GM10266 (cell line): ENCODE measurements at regions not wholly inside any gene's neighbourhood (a gene's known extent, or its start where the extent isn't known, plus 50 kb on each side); places are given as distances from the start of the nearest gene placed in this dataset.
"Not testable (repeated sequence)": the region's sequence is repeated elsewhere in the genome, so short reads cannot be mapped to it uniquely, and the experiment has no call there.

Experiments used
- DNase-seq: peaks from one replicate; pipeline ENCODE4 v3.0.0; 2012; ENCODE audit errors: extremely low spot score
- TF ChIP-seq, protein P1 (sequence below): IDR thresholded peaks from 2 replicates; pipeline ENCODE4 v1.5.1; 2012; ENCODE audit warnings: mild to moderate bottlenecking, low read depth; ENCODE audit not compliant: control insufficient read depth, insufficient read depth; ENCODE audit errors: missing control alignments

DNA sequence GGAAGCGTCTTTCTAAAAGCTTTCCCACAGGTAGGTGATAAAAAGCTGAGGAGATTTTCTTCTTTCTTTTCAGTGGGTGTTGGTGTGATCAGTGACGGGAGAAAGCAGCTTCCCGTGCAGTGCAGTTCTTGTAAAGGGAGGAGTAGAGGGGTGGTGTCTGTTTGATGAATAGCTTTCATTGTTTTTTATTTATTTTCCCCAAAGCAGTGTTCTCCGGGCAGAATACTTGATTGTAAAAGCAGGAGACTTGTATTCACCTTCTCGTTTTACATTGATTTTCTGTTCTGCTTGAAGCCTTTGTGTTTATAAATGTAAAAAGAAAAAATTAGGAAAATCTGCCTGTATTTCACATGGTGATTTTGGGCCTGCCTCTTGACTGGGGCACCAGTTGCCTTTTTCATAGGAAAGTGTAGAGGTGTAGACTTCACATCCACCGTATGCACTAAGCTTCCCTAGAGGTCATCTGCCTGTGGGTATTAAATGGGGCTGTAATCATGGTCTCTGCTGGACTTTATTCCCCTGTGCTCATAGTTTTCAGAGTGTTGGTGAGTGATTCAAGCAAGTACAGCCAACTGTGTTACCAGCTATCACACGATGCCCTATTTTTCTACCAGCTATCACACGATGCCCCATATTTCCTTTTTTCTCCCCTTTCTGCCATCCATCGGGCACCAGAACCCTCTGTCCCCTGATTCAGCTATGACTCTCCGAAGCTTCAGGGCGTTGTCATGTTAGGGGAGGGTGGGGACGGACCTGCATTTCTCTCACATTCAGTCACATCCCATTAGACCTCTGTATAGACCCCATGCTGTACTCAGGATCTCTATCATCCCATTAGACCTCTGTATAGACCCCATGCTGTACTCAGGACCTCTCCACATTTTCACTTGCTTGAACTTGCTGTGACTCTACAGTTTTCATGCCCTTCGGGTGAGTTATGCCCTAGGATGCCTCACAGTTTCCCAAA lies 526.5 kb downstream of the TRIML1 start:
- no peak for DNase-seq
- TF ChIP-seq, protein P1, sequence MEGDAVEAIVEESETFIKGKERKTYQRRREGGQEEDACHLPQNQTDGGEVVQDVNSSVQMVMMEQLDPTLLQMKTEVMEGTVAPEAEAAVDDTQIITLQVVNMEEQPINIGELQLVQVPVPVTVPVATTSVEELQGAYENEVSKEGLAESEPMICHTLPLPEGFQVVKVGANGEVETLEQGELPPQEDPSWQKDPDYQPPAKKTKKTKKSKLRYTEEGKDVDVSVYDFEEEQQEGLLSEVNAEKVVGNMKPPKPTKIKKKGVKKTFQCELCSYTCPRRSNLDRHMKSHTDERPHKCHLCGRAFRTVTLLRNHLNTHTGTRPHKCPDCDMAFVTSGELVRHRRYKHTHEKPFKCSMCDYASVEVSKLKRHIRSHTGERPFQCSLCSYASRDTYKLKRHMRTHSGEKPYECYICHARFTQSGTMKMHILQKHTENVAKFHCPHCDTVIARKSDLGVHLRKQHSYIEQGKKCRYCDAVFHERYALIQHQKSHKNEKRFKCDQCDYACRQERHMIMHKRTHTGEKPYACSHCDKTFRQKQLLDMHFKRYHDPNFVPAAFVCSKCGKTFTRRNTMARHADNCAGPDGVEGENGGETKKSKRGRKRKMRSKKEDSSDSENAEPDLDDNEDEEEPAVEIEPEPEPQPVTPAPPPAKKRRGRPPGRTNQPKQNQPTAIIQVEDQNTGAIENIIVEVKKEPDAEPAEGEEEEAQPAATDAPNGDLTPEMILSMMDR = no peak

DNA sequence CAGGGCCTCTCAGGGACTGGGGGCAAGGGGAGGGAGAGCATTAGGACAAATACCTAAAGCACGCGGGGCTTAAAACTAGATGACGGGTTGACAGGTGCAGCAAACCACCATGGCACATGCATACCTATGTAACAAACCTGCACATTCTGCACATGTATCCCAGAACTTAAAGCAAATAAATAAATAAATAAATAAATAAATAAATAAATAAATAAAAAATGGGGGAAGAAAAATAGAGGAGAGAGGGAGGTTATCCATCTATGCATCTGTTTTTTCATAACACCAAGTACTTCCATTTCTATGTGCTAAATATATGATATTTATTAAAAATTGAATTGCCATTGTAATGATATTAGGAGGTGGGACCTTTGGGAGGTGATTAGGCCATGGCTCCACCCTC lies 539.5 kb downstream of the TRIML1 start:
- not testable (repeated sequence) for DNase-seq

DNA sequence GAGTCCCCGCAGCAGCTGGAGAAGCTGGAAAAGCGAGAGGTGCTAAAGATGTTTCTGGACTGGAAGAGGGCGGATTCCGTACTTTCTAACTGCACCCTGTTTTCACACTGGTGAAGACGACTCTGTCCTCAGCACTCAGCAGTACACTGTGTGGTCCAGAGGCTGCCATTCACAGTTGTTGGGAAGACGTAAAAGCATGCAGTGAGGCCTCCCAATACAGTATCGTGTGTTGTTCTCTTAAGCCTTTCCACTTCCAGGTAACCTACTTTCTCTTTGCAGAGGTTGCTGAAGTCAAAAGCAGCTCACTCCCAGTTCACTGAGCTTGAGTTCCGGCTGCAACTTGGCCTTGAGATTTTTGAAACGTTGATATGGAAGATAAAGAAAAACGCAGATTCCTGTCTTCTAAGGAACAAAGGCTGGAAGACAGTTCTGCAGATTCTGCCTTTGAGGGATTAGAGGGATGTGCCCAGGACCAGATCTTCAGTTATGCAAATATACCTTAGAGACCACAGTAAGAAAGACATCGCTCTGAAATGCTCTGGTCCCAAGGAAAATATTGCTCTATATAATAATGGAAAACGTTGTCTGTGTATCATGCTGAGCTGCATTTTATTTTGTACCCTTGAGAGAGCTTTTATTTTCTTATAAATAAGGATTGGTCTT lies 540.9 kb downstream of the TRIML1 start:
- DNase-seq = no peak
- TF ChIP-seq, protein P1 = no peak

DNA sequence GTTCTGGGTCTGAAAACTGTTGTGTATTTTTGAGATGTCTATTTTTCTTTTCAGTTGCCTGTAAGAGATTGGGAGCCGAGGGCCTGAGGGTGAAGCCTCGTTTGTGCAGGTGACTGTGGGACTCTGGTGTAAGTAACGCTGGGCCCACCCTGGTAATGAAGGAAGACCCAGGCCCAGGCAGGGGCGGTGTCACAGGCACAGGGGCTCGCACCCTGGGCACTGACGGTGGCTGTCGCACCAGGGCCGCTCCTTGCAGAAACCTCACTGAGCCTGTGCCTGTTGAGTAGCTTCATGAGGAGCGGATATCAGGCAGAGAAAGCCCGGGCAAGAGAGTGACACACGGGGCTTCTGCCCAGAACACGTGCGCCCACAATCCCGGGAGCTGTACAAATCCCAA lies 541.4 kb downstream of the TRIML1 start:
- DNase-seq = no peak
- TF ChIP-seq, protein P1 = no peak

DNA sequence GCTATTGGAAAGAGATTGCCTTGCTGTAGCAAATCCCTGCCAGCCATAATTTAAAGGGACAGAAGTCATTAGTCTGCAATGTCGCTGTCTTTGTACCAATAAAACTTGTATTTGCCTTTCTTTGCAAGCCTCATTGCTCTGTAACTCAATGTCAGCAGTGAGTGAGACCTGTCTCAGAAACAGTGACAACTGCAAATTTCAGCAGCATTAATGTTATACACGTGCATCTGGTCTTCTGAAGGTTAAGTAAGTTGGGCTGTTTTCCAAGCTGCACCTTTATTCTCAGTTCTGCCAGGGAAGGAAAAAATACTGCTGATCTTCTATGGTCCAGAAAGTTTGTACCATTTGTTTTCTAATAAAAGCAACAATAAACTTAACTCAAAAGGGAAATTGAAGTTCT lies 543.1 kb downstream of the TRIML1 start:
- no peak for DNase-seq
- TF ChIP-seq, protein P1 = no peak

DNA sequence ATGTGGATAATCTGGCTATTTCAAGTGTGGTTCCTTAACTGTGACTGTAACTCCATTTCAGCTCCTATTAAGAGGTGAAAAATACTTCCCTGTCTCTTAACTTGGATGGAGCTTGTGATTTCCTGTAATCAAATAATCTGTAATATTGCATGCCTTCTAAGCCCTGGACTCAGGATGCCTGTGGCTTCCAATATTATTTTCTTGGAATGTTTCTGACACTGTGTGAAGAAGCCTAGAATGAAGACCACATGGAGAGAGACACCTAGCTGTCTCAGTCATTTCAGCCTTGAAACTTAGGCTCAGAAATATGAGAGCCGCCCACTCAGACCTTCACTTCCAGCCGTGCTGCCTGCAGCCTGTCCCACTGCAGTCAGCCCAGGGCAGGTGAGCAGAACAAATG lies 544.3 kb downstream of the TRIML1 start:
- TF ChIP-seq, protein P1 = no peak
- no peak for DNase-seq

DNA sequence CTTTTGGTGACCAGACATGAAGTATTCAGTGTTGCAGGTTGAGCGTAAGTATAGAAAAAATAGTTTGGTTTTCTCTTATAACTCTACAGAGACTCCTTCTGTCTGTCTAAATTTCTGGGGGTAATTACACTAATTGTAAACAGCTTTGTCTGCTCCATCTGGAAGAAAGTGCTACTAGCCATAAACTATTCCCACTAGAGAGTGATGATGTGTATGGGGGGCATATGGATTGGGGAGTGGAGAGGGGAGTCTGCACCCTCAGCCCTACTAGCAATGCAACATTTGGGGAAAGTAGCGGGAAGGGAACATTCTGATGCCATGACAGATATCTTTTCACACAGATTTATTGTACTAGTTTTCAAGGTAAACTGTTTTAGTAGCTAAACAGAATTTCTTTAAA lies 549.7 kb downstream of the TRIML1 start:
- DNase-seq = no peak
- TF ChIP-seq, protein P1 = no peak
